HepG2 (cell line): ENCODE measurements at regions not wholly inside any gene's neighbourhood (a gene's known extent, or its start where the extent isn't known, plus 50 kb on each side); places are given as distances from the start of the nearest gene placed in this dataset.

ENCODE experiments used
- ATAC-seq: fragments of 200-7000 bp; cut with Tn5 transposase; 3 replicates; pipeline ENCODE4 v1.9.1; 2020; ENCODE audit warnings: mild to moderate bottlenecking, moderate library complexity
- BruUV-seq: library from RNA; stranded (reverse); fragments of 400-500 nt; replicated peaks from 2 replicates; lab custom pipeline; 2021; lab: Mats Ljungman, UMichigan
- CTCF ChIA-PET: fragments of 300-600 bp; formaldehyde crosslinking; extraction: SDS; loops from one replicate; lab custom pipeline; 2021; ENCODE audit warnings: low total read pairs, inconsistent platforms, low intra/inter-chr PET ratio; lab: Yijun Ruan, JAX
- POLR2A ChIA-PET: fragments of 350-600 bp; sonication (Branson Sonifier 250); formaldehyde crosslinking; loops from one replicate; lab custom pipeline; 2020; ENCODE audit warnings: antibody characterized with exemption, inconsistent platforms; lab: Yijun Ruan, JAX
- DNase-seq: peaks from one replicate; pipeline ENCODE4 v3.0.0-alpha.2; 2015; ENCODE audit warnings: low spot score
- FAIRE-seq: peaks from 3 replicates; lab custom pipeline; 2011; peaks lifted over from hg19 to GRCh38; lab: Jason Lieb, UNC
- H2AFZ ChIP-seq: one replicate; pipeline ENCODE4 v1.6.1; 2011; ENCODE audit warnings: low read length, inconsistent platforms
- H3K27ac ChIP-seq: fragments of 300-600 bp; 3 replicates; pipeline ENCODE4 v1.8.0; 2011; ENCODE audit warnings: mixed run types, mild to moderate bottlenecking, mixed read lengths, low read length, inconsistent platforms; ENCODE audit not compliant: insufficient read depth; ENCODE audit errors: extremely low read length
- H3K27me3 ChIP-seq, 2 experiments: fragments of 200-600 bp in 1 of 2; 2 replicates in 1 of 2; 3 replicates in 1 of 2; pipeline versions ENCODE4 v1.6.0 to v1.8.0; 2011; ENCODE audit warnings: low read length in 2 of 2, mild to moderate bottlenecking in 2 of 2, moderate library complexity in 2 of 2, inconsistent platforms in 1 of 2; ENCODE audit not compliant: insufficient read depth in 2 of 2, control insufficient read depth in 1 of 2
- H3K36me3 ChIP-seq, 2 experiments: fragments of 200-600 bp in 1 of 2; replicated peaks in 1 of 2; 2 replicates in 1 of 2; 3 replicates in 1 of 2; pipeline versions ENCODE4 v1.5.1 to v1.8.0; 2011; ENCODE audit warnings: low read length in 2 of 2, inconsistent platforms in 1 of 2; ENCODE audit not compliant: insufficient read depth in 2 of 2, control insufficient read depth in 1 of 2
- H3K4me1 ChIP-seq: 2 replicates; pipeline ENCODE4 v1.5.1; 2012; ENCODE audit warnings: low read length, inconsistent platforms; ENCODE audit not compliant: insufficient read depth
- H3K4me2 ChIP-seq: 2 replicates; pipeline ENCODE4 v1.6.0; 2011; ENCODE audit warnings: low read depth, low read length, inconsistent platforms
- H3K4me3 ChIP-seq, 3 experiments: fragments of 200-600 bp in 1 of 3; sonication (generic), shearing (Covaris generic) in 1 of 3; replicated peaks in 1 of 3; 2 replicates each; pipeline ENCODE4 v1.5.1; 2011 to 2016; ENCODE audit warnings: low read length in 3 of 3, inconsistent platforms in 2 of 3, low read depth in 2 of 3, mild to moderate bottlenecking in 2 of 3, control low read depth in 1 of 3, mixed read lengths in 1 of 3; ENCODE audit not compliant: insufficient read depth in 1 of 3
- H3K79me2 ChIP-seq: one replicate; pipeline ENCODE4 v1.6.1; 2011; ENCODE audit warnings: low read length, inconsistent platforms; ENCODE audit not compliant: insufficient read depth
- H3K9ac ChIP-seq: 2 replicates; pipeline ENCODE4 v1.6.0; 2011; ENCODE audit warnings: mild to moderate bottlenecking, low read depth, low read length, inconsistent platforms; ENCODE audit not compliant: insufficient read depth
- H3K9me3 ChIP-seq: 2 replicates; pipeline ENCODE4 v1.5.1; 2012; ENCODE audit warnings: mild to moderate bottlenecking, low read length
- H4K20me1 ChIP-seq: 2 replicates; pipeline ENCODE4 v1.6.0; 2011; ENCODE audit warnings: inconsistent platforms, mild to moderate bottlenecking, low read length, moderate library complexity; ENCODE audit not compliant: insufficient read depth
- ELF4 ChIP-seq: sonication (generic); formaldehyde crosslinking; IDR thresholded peaks from 2 replicates; pipeline ENCODE4 v1.5.0; 2020; ENCODE audit warnings: missing genetic modification reagents, mild to moderate bottlenecking, moderate library complexity, borderline replicate concordance
- ETV5 ChIP-seq: IDR thresholded peaks from 2 replicates; pipeline ENCODE4 v1.6.1; 2018; ENCODE audit warnings: missing biosample characterization, missing genetic modification reagents, inconsistent platforms, borderline replicate concordance
- GRHL1 ChIP-seq: sonication (generic); formaldehyde crosslinking; conservative IDR thresholded peaks from 2 replicates; pipeline ENCODE4 v1.8.0; 2022; ENCODE audit warnings: missing genetic modification reagents
- MAFG ChIP-seq: sonication (generic); formaldehyde crosslinking; IDR thresholded peaks from 2 replicates; pipeline ENCODE4 v1.5.1; 2020; ENCODE audit warnings: mild to moderate bottlenecking, missing genetic modification reagents
- TP53 ChIP-seq: sonication (generic); formaldehyde crosslinking; conservative IDR thresholded peaks from 2 replicates; pipeline ENCODE4 v1.4.0; 2020; ENCODE audit warnings: missing genetic modification reagents
- ZBTB20 ChIP-seq: sonication (generic); formaldehyde crosslinking; IDR thresholded peaks from 2 replicates; pipeline ENCODE4 v1.8.1; 2023; ENCODE audit warnings: missing genetic modification reagents, low read depth, mild to moderate bottlenecking, borderline replicate concordance
- ZKSCAN1 ChIP-seq: fragments of 150-350 bp; IDR thresholded peaks from 2 replicates; pipeline ENCODE4 v1.6.1; 2014; ENCODE audit warnings: low read length
- ZNF124 ChIP-seq: sonication (generic); formaldehyde crosslinking; IDR thresholded peaks from 2 replicates; pipeline ENCODE4 v1.4.0; 2020; ENCODE audit warnings: missing genetic modification reagents
- ZNF337 ChIP-seq: sonication (generic); formaldehyde crosslinking; IDR thresholded peaks from 2 replicates; pipeline ENCODE4 v1.5.1; 2020; ENCODE audit warnings: missing genetic modification reagents, low read depth, mild to moderate bottlenecking, borderline replicate concordance
- ZNF670 ChIP-seq: sonication (generic); formaldehyde crosslinking; IDR thresholded peaks from 2 replicates; pipeline ENCODE4 v1.8.0; 2022; ENCODE audit warnings: mild to moderate bottlenecking, missing genetic modification reagents, borderline replicate concordance
- ZNF709 ChIP-seq: sonication (generic); formaldehyde crosslinking; IDR thresholded peaks from 2 replicates; pipeline ENCODE4 v1.5.0; 2020; ENCODE audit warnings: mild to moderate bottlenecking, missing genetic modification reagents
- ZNF766 ChIP-seq: sonication (generic); formaldehyde crosslinking; IDR thresholded peaks from 2 replicates; pipeline ENCODE4 v1.5.0; 2020; ENCODE audit warnings: missing genetic modification reagents, borderline replicate concordance
- ZSCAN31 ChIP-seq: sonication (generic); formaldehyde crosslinking; IDR thresholded peaks from 2 replicates; pipeline ENCODE4 v1.5.0; 2020; ENCODE audit warnings: low read depth, mild to moderate bottlenecking, missing genetic modification reagents
- WGBS: methylation state at CpG from one replicate; pipeline ENCODE4 v1.1.6; 2017; ENCODE audit warnings: low lambda C conversion rate; 5-methylcytosine and 5-hydroxymethylcytosine counted together
- in situ Hi-C: cut with HindIII; loops from 2 replicates; pipeline ENCODE4 v1.10.0; 2017; ENCODE audit warnings: low pct_unique_long_range_greater_than_20kb; ENCODE audit not compliant: extremely low pct_ligation_motif_present
- intact Hi-C: fragments of 100-400 bp; cut with micrococcal nuclease; formaldehyde crosslinking; loops from one replicate; pipeline ENCODE4 v1.10.0; 2022; ENCODE audit not compliant: unreplicated experiment

GRCh38 chr1:164051782-164052181, 507.2 kb upstream of the PBX1 start:
- intact Hi-C loops, result no loop called here
- 11% methylated on average over 1 of the region's 1 CpG for WGBS
- no peak overlapping the region for H3K9ac ChIP-seq
- H3K4me1 ChIP-seq, result no peaks in the 10 kb centered on the region
- H3K4me3 ChIP-seq, result no peak overlapping the region
- ATAC-seq (no peak), FAIRE-seq (no peak)
- BruUV-seq, result no TSS peak
- no peaks in the 10 kb centered on the region for H3K36me3 ChIP-seq
- H3K9me3 ChIP-seq, result peaks cover 77% of the 10 kb centered on the region
- no peak overlapping the region for H3K4me2 ChIP-seq
- CTCF ChIA-PET, result no interaction called here
- H4K20me1 ChIP-seq, result no peaks in the 10 kb centered on the region
- POLR2A ChIA-PET, result no interaction called here
- TF ChIP-seq ZNF337 (CRISPR knock-in tag), result no peak
- no peak for TF ChIP-seq ZNF709 (CRISPR knock-in tag)
- no peak for TF ChIP-seq GRHL1 (CRISPR knock-in tag)
- no peak for TF ChIP-seq MAFG (CRISPR knock-in tag)
- no peak for TF ChIP-seq ZBTB20 (CRISPR knock-in tag)
- no peak for TF ChIP-seq ZSCAN31 (CRISPR knock-in tag)
- no peak for TF ChIP-seq TP53
- TF ChIP-seq ZNF124, result no peak
- TF ChIP-seq ETV5 (CRISPR knock-in tag), result no peak
- no peak for TF ChIP-seq ZNF766 (CRISPR knock-in tag)
- TF ChIP-seq ZNF670, result no peak
- TF ChIP-seq ZKSCAN1, result no peak
- no peak for TF ChIP-seq ELF4 (CRISPR knock-in tag)
- TF ChIP-seq, all 625 proteins: peak for 0
- Histone ChIP-seq H3K27me3 (no peaks in the 10 kb centered on the region), H3K79me2 (no peaks in the 10 kb centered on the region), H3K27ac (no peak overlapping the region), H2AFZ (no peak overlapping the region)
- in situ Hi-C loops, result no loop called here
- DNase-seq, result no peak
